ENCODE measurements at regions not wholly inside any gene's neighbourhood (a gene's known extent, or its start where the extent isn't known, plus 50 kb on each side); places are given as distances from the start of the nearest gene placed in this dataset.
"Not testable (repeated sequence)": the region's sequence is repeated elsewhere in the genome, so short reads cannot be mapped to it uniquely, and the experiment has no call there.

DNA sequence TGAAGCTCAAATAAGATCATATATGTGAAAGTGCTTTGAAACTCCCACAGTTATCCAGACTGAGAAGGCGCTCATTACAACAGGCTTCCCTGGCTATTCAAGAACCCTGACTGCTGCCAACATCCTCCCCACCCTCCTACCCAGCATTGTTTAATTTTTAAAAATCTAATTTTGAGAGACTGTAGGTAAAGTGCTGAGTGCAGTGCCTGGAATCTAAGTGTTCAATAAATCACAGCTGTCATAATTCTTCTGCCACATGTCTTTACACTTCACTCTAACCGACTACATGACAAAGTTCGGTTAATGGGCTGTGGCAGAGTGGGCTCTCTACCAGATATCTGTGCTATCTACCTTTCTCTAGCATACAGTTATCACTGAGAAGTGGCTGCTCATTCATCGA lies 255.6 kb upstream of the C9orf72 start:
- no peaks in the 10 kb centered on the region for H3F3A ChIP-seq (ENCODE audit: control insufficient read depth, insufficient read depth)
- H3K4me2 ChIP-seq (ENCODE audit: low read length) = no peak overlapping the region
- no peak overlapping the region for H3K4me3 ChIP-seq (ENCODE audit: low read length)
- H3K9me2 ChIP-seq (replicated peaks; ENCODE audit: control insufficient read depth, low read length) = no peaks in the 10 kb centered on the region
- H3K4me1 ChIP-seq (ENCODE audit: control insufficient read depth, low read length) = no peaks in the 10 kb centered on the region
- no peaks in the 10 kb centered on the region for H3K27me3 ChIP-seq (ENCODE audit: control insufficient read depth, low read length)
- H3K36me3 ChIP-seq (ENCODE audit: control insufficient read depth, low read length) = no peaks in the 10 kb centered on the region
- H4K20me1 ChIP-seq (ENCODE audit: control insufficient read depth, insufficient read depth, low read depth, low read length) = no peaks in the 10 kb centered on the region
- no peaks in the 10 kb centered on the region for H3K9me3 ChIP-seq (ENCODE audit: control insufficient read depth, insufficient read depth, low read length)
- no peaks in the 10 kb centered on the region for H3K79me2 ChIP-seq (ENCODE audit: control insufficient read depth, low read length)
- no peak for TF ChIP-seq EZH2phosphoT487 (IDR thresholded peaks at IDR 0.05; ENCODE audit: borderline replicate concordance, low read length)
- TF ChIP-seq, protein P1, sequence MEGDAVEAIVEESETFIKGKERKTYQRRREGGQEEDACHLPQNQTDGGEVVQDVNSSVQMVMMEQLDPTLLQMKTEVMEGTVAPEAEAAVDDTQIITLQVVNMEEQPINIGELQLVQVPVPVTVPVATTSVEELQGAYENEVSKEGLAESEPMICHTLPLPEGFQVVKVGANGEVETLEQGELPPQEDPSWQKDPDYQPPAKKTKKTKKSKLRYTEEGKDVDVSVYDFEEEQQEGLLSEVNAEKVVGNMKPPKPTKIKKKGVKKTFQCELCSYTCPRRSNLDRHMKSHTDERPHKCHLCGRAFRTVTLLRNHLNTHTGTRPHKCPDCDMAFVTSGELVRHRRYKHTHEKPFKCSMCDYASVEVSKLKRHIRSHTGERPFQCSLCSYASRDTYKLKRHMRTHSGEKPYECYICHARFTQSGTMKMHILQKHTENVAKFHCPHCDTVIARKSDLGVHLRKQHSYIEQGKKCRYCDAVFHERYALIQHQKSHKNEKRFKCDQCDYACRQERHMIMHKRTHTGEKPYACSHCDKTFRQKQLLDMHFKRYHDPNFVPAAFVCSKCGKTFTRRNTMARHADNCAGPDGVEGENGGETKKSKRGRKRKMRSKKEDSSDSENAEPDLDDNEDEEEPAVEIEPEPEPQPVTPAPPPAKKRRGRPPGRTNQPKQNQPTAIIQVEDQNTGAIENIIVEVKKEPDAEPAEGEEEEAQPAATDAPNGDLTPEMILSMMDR (IDR thresholded peaks at IDR 0.05; ENCODE audit: low read depth, low read length, poor library complexity, severe bottlenecking) = no peak
- H3K27ac ChIP-seq (ENCODE audit: low read depth, low read length) = no peak overlapping the region

DNA sequence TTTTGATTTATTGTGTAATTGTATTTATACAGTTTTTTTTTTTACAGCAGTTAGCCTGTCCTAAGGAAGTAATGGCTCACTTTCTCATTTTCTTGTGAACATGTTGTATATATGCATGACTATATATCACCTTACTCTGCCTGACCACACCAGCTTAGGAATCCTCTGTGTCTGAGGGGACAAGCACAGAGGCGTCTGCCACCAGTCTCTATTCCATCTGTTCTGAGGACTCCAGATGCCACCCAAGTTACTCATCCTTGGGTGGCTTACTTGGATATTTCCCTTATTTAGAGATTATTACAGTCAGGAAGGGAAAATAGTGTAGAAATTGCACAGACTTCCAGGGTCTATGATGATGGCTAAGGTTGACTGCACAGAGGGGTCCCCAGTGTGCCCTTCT lies 256.3 kb upstream of the C9orf72 start:
- no peaks in the 10 kb centered on the region for H3K9me3 ChIP-seq (ENCODE audit: control insufficient read depth, insufficient read depth, low read length)
- H3K4me3 ChIP-seq (ENCODE audit: low read length) = no peak overlapping the region
- H3K4me1 ChIP-seq (ENCODE audit: control insufficient read depth, low read length) = no peaks in the 10 kb centered on the region
- H3K27ac ChIP-seq (ENCODE audit: low read depth, low read length) = no peak overlapping the region
- TF ChIP-seq, protein P1 (IDR thresholded peaks at IDR 0.05; ENCODE audit: low read depth, low read length, poor library complexity, severe bottlenecking) = no peak
- no peak for TF ChIP-seq EZH2phosphoT487 (IDR thresholded peaks at IDR 0.05; ENCODE audit: borderline replicate concordance, low read length)
- H3F3A ChIP-seq (ENCODE audit: control insufficient read depth, insufficient read depth) = no peaks in the 10 kb centered on the region
- no peaks in the 10 kb centered on the region for H4K20me1 ChIP-seq (ENCODE audit: control insufficient read depth, insufficient read depth, low read depth, low read length)
- no peaks in the 10 kb centered on the region for H3K79me2 ChIP-seq (ENCODE audit: control insufficient read depth, low read length)
- H3K9me2 ChIP-seq (replicated peaks; ENCODE audit: control insufficient read depth, low read length) = no peaks in the 10 kb centered on the region
- no peaks in the 10 kb centered on the region for H3K27me3 ChIP-seq (ENCODE audit: control insufficient read depth, low read length)
- no peak overlapping the region for H3K4me2 ChIP-seq (ENCODE audit: low read length)
- no peaks in the 10 kb centered on the region for H3K36me3 ChIP-seq (ENCODE audit: control insufficient read depth, low read length)

DNA sequence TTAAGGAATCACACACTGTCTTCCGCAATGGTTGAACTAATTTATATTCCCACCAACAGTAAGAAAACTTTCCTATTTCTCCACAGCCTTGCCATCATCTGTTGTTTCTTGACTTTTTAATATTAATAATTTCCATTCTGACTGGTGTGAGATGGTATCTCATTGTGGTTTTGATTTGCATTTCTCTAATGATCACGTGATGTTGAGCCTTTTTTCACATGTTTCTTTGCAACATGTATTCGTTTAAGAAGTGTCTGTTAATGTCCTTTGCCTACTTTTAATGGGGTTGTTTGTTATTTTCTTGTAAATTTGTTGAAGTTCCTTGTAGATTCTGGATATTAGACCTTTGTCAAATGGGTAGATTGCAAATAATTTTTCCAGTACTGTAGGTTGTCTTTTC lies 258.8 kb upstream of the C9orf72 start:
- H3K79me2 ChIP-seq (ENCODE audit: control insufficient read depth, low read length); H4K20me1 ChIP-seq (ENCODE audit: control insufficient read depth, insufficient read depth, low read depth, low read length); H3K9me3 ChIP-seq (ENCODE audit: control insufficient read depth, insufficient read depth, low read length); H3K27ac ChIP-seq (ENCODE audit: low read depth, low read length); H3K9me2 ChIP-seq (replicated peaks; ENCODE audit: control insufficient read depth, low read length); H3K27me3 ChIP-seq (ENCODE audit: control insufficient read depth, low read length); H3K36me3 ChIP-seq (ENCODE audit: control insufficient read depth, low read length); H3K4me3 ChIP-seq (ENCODE audit: low read length); H3K4me2 ChIP-seq (ENCODE audit: low read length); H3F3A ChIP-seq (ENCODE audit: control insufficient read depth, insufficient read depth); H3K4me1 ChIP-seq (ENCODE audit: control insufficient read depth, low read length): not testable (repeated sequence)

DNA sequence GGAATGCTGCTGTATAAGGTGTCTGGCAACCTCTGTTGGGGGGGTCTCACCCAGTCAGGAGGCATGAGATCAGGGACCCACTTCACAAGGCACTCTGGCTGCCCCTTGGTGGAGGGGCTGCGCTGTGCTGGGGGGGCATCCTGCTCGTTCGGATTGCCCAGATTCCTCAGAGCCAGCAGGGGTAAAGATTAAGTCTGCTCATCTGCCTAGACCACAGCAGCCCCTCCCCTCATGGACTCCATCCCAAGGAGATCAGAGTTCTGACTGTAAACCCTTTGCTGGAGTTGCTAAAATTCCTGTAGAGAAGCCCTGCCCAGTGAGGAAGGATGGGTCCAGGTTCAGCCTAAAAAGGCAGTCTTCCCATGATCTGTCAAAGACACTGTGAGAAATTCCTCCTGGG lies 262.0 kb upstream of the C9orf72 start:
- Histone ChIP-seq H3F3A (ENCODE audit: control insufficient read depth, insufficient read depth) (no peaks in the 10 kb centered on the region), H3K9me3 (ENCODE audit: control insufficient read depth, insufficient read depth, low read length) (no peaks in the 10 kb centered on the region), H3K4me1 (ENCODE audit: control insufficient read depth, low read length) (no peaks in the 10 kb centered on the region), H4K20me1 (ENCODE audit: control insufficient read depth, insufficient read depth, low read depth, low read length) (no peaks in the 10 kb centered on the region), H3K79me2 (ENCODE audit: control insufficient read depth, low read length) (no peaks in the 10 kb centered on the region), H3K27ac (ENCODE audit: low read depth, low read length) (no peak overlapping the region), H3K4me3 (ENCODE audit: low read length) (no peak overlapping the region), H3K4me2 (ENCODE audit: low read length) (no peak overlapping the region), H3K27me3 (ENCODE audit: control insufficient read depth, low read length) (no peaks in the 10 kb centered on the region), H3K36me3 (ENCODE audit: control insufficient read depth, low read length) (no peaks in the 10 kb centered on the region), H3K9me2 (replicated peaks; ENCODE audit: control insufficient read depth, low read length) (no peaks in the 10 kb centered on the region)
- TF ChIP-seq EZH2phosphoT487 (IDR thresholded peaks at IDR 0.05; ENCODE audit: borderline replicate concordance, low read length) = no peak
- TF ChIP-seq, protein P1 (IDR thresholded peaks at IDR 0.05; ENCODE audit: low read depth, low read length, poor library complexity, severe bottlenecking) = no peak

Measured in DOHH2 (cell line).